Body of pancreas (tissue), 4 donors: ENCODE measurements at regions not wholly inside any gene's neighbourhood (a gene's known extent, or its start where the extent isn't known, plus 50 kb on each side); places are given as distances from the start of the nearest gene placed in this dataset.

ENCODE experiments used
- ATAC-seq: fragments of 150-250 bp; one replicate; pipeline ENCODE4 v1.9.1; 2016
- DNase-seq, 4 donors: peaks; one replicate each; pipeline ENCODE4 v3.0.0-alpha.2; 2019
- H3K27ac ChIP-seq, 4 donors: fragments of 200-600 bp; sonication (generic); 1 replicate in 3 of 4; 2 replicates in 1 of 4; pipeline versions ENCODE4 v1.5.1 to v1.6.1; 2016 to 2019; ENCODE audit warnings: mild to moderate bottlenecking in 1 of 4, mixed read lengths in 1 of 4, moderate library complexity in 1 of 4
- H3K27me3 ChIP-seq, 2 donors: fragments of 200-600 bp; sonication (generic); one replicate each; pipeline ENCODE4 v1.6.0; 2016; ENCODE audit warnings: mild to moderate bottlenecking in 1 of 2
- H3K36me3 ChIP-seq, 2 donors: fragments of 200-600 bp; sonication (generic); replicated peaks in 1 of 2; 2 replicates each; pipeline ENCODE4 v1.5.1; 2016; ENCODE audit warnings: low read depth in 2 of 2; ENCODE audit not compliant: insufficient read depth in 1 of 2
- H3K4me1 ChIP-seq: fragments of 200-600 bp; sonication (generic); one replicate; pipeline ENCODE4 v1.6.0; 2016
- H3K4me3 ChIP-seq, 2 donors: fragments of 200-600 bp; sonication (generic); 1 replicate in 1 of 2; 2 replicates in 1 of 2; pipeline ENCODE4 v1.5.1; 2016 to 2019
- H3K9me3 ChIP-seq, 3 donors: fragments of 200-600 bp; sonication (generic); 1 replicate in 2 of 3; 2 replicates in 1 of 3; pipeline ENCODE4 v1.5.1; 2016
- CTCF ChIP-seq, 7 experiments: fragments of 450-650 bp in 4 of 7; fragments of 200-600 bp in 3 of 7; sonication (generic) in 3 of 7; IDR thresholded peaks; one replicate each; pipeline ENCODE4 v1.5.1; 2016 to 2019; ENCODE audit warnings: antibody characterized with exemption in 7 of 7
- POLR2A ChIP-seq, 3 donors: fragments of 450-650 bp; IDR thresholded peaks; one replicate each; pipeline ENCODE4 v1.6.1; 2016; ENCODE audit warnings: antibody characterized with exemption in 3 of 3, mild to moderate bottlenecking in 2 of 3
- WGBS, 2 donors: methylation state at CpG; one replicate each; pipeline ENCODE4 v1.1.5; 2017; 5-methylcytosine and 5-hydroxymethylcytosine counted together
- intact Hi-C: fragments of 100-400 bp; cut with DNase I; formaldehyde crosslinking; loops from one replicate; pipeline ENCODE4 v1.15.1; 2023

- intact Hi-C loops = no loop called here
- no peak for ATAC-seq
Measured at GRCh38 chr3:72549761-72550581, 298.3 kb downstream of the SHQ1 start.

GRCh38 chr3:72548981-72549380, 299.3 kb downstream of the SHQ1 start:
- no peak for ATAC-seq
- DNase-seq = no peak
- 84 to 92% methylated on average over 4 of the region's 4 CpGs for WGBS, 2 donors
- Histone ChIP-seq H3K27me3 (no peaks in the 10 kb centered on the region), H3K36me3 (no peaks in the 10 kb centered on the region), H3K9me3 (no peaks in the 10 kb centered on the region), H3K4me1 (no peaks in the 10 kb centered on the region), H3K27ac (no peak overlapping the region), H3K4me3 (no peak overlapping the region)
- intact Hi-C loops = no loop called here
- TF ChIP-seq POLR2A (IDR thresholded peaks at IDR 0.05) = no peak
- TF ChIP-seq CTCF (IDR thresholded peaks at IDR 0.05) = no peak

More at GRCh38 chr3:72549761-72550581, 298.3 kb downstream of the SHQ1 start:
- TF ChIP-seq POLR2A (IDR thresholded peaks at IDR 0.05) (no peak), CTCF (IDR thresholded peaks at IDR 0.05) (no peak)
- H3K9me3 ChIP-seq = no peaks in the 10 kb centered on the region
- no peaks in the 10 kb centered on the region for H3K36me3 ChIP-seq
- no peaks in the 10 kb centered on the region for H3K4me1 ChIP-seq
- H3K27ac ChIP-seq = no peak overlapping the region
- H3K27me3 ChIP-seq = no peaks in the 10 kb centered on the region
- no peak for DNase-seq
- no peak overlapping the region for H3K4me3 ChIP-seq
- 82 to 88% methylated on average over 11 of the region's 12 CpGs for WGBS, 2 donors

- Histone ChIP-seq H3K4me3 (no peak overlapping the region), H3K27ac (no peak overlapping the region), H3K4me1 (no peaks in the 10 kb centered on the region), H3K36me3 (no peaks in the 10 kb centered on the region), H3K27me3 (no peaks in the 10 kb centered on the region), H3K9me3 (no peaks in the 10 kb centered on the region)
- 4 to 42% methylated on average over 1 of the region's 1 CpG for WGBS, 2 donors
- TF ChIP-seq CTCF (IDR thresholded peaks at IDR 0.05) = no peak
- no peak for TF ChIP-seq POLR2A (IDR thresholded peaks at IDR 0.05)
- intact Hi-C loops = no loop called here
- ATAC-seq (no peak), DNase-seq (no peak)
Measured at GRCh38 chr3:72548461-72548860, 299.8 kb downstream of the SHQ1 start.

- TF ChIP-seq CTCF (IDR thresholded peaks at IDR 0.05) = no peak
- no peak for TF ChIP-seq POLR2A (IDR thresholded peaks at IDR 0.05)
- WGBS, 2 donors = 56 to 69% methylated on average over 3 of the region's 3 CpGs
- no peaks in the 10 kb centered on the region for H3K9me3 ChIP-seq
Measured at GRCh38 chr3:72547183-72547582, 301.1 kb downstream of the SHQ1 start.

GRCh38 chr3:72544239-72544638, 304.0 kb downstream of the SHQ1 start:
- intact Hi-C loops = no loop called here
- WGBS, 2 donors = 71 to 81% methylated on average over 4 of the region's 4 CpGs
- no peaks in the 10 kb centered on the region for H3K9me3 ChIP-seq
- H3K4me3 ChIP-seq = no peak overlapping the region
- no peak for DNase-seq
- no peak overlapping the region for H3K27ac ChIP-seq
- H3K27me3 ChIP-seq = no peaks in the 10 kb centered on the region
- H3K4me1 ChIP-seq = no peaks in the 10 kb centered on the region
- H3K36me3 ChIP-seq = no peaks in the 10 kb centered on the region
- no peak for TF ChIP-seq POLR2A (IDR thresholded peaks at IDR 0.05)
- TF ChIP-seq CTCF (IDR thresholded peaks at IDR 0.05) = no peak
- ATAC-seq = no peak

More at GRCh38 chr3:72547183-72547582, 301.1 kb downstream of the SHQ1 start:
- no peak overlapping the region for H3K27ac ChIP-seq
- no peaks in the 10 kb centered on the region for H3K4me1 ChIP-seq
- H3K4me3 ChIP-seq = no peak overlapping the region
- no peaks in the 10 kb centered on the region for H3K36me3 ChIP-seq
- intact Hi-C loops = no loop called here
- no peaks in the 10 kb centered on the region for H3K27me3 ChIP-seq
- peak; percentile 47 for ATAC-seq
- peak in 2 of 4 donors; percentile 13 to 34 for DNase-seq
